ENCODE measurements at regions not wholly inside any gene's neighbourhood (a gene's known extent, or its start where the extent isn't known, plus 50 kb on each side); places are given as distances from the start of the nearest gene placed in this dataset.
"Not testable (repeated sequence)": the region's sequence is repeated elsewhere in the genome, so short reads cannot be mapped to it uniquely, and the experiment has no call there.

DNA sequence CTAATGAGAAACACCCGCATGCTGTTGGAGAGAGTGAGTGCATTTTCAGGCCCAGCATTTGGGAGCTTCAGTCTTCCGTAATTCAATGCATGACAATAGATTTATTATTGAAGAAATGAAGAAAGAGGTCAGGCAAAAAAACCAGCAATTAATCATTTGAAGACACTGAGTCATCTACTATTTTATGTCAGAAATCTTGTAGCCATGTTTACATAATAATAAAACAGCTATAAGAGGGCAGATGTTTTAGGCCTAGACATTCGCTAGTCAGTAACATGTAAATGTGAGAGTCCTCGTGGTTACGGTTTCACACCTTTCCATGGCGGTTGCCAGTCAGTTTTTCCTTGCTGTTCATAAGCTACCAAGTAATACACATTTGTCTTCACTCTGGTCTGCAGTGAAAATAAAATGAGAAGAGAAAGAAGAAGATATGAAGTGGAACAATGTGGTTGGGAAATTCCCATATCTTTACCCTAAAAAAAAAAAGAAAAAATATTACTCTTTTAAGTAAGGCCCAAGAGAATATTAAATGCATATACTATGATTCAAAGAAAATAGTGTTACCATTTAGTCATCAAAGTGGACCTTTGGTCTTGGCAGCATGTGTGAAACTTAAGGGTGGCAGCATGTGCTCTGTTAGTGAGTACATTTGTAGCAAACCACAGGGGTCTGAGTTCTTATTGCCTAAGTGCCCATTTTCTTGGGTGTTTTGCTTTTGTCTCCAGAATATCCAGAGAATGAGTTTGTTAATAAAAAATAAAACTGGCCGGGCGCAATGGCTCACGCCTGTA, 140.5 kb upstream of the TBL1XR1 start (continued):
- TF ChIP-seq, protein P1, sequence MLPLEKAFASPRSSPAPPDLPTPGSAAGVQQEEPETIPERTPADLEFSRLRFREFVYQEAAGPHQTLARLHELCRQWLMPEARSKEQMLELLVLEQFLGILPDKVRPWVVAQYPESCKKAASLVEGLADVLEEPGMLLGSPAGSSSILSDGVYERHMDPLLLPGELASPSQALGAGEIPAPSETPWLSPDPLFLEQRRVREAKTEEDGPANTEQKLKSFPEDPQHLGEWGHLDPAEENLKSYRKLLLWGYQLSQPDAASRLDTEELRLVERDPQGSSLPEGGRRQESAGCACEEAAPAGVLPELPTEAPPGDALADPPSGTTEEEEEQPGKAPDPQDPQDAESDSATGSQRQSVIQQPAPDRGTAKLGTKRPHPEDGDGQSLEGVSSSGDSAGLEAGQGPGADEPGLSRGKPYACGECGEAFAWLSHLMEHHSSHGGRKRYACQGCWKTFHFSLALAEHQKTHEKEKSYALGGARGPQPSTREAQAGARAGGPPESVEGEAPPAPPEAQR (CRISPR knock-in tag; IDR thresholded peaks at IDR 0.05): no peak
- TF ChIP-seq GTF2I (CRISPR knock-in tag; conservative IDR thresholded peaks at IDR 0.05): no peak
- TF ChIP-seq, protein P2, sequence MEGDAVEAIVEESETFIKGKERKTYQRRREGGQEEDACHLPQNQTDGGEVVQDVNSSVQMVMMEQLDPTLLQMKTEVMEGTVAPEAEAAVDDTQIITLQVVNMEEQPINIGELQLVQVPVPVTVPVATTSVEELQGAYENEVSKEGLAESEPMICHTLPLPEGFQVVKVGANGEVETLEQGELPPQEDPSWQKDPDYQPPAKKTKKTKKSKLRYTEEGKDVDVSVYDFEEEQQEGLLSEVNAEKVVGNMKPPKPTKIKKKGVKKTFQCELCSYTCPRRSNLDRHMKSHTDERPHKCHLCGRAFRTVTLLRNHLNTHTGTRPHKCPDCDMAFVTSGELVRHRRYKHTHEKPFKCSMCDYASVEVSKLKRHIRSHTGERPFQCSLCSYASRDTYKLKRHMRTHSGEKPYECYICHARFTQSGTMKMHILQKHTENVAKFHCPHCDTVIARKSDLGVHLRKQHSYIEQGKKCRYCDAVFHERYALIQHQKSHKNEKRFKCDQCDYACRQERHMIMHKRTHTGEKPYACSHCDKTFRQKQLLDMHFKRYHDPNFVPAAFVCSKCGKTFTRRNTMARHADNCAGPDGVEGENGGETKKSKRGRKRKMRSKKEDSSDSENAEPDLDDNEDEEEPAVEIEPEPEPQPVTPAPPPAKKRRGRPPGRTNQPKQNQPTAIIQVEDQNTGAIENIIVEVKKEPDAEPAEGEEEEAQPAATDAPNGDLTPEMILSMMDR (IDR thresholded peaks at IDR 0.05): no peak
- TF ChIP-seq, protein P3, sequence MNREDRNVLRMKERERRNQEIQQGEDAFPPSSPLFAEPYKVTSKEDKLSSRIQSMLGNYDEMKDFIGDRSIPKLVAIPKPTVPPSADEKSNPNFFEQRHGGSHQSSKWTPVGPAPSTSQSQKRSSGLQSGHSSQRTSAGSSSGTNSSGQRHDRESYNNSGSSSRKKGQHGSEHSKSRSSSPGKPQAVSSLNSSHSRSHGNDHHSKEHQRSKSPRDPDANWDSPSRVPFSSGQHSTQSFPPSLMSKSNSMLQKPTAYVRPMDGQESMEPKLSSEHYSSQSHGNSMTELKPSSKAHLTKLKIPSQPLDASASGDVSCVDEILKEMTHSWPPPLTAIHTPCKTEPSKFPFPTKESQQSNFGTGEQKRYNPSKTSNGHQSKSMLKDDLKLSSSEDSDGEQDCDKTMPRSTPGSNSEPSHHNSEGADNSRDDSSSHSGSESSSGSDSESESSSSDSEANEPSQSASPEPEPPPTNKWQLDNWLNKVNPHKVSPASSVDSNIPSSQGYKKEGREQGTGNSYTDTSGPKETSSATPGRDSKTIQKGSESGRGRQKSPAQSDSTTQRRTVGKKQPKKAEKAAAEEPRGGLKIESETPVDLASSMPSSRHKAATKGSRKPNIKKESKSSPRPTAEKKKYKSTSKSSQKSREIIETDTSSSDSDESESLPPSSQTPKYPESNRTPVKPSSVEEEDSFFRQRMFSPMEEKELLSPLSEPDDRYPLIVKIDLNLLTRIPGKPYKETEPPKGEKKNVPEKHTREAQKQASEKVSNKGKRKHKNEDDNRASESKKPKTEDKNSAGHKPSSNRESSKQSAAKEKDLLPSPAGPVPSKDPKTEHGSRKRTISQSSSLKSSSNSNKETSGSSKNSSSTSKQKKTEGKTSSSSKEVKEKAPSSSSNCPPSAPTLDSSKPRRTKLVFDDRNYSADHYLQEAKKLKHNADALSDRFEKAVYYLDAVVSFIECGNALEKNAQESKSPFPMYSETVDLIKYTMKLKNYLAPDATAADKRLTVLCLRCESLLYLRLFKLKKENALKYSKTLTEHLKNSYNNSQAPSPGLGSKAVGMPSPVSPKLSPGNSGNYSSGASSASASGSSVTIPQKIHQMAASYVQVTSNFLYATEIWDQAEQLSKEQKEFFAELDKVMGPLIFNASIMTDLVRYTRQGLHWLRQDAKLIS (CRISPR knock-in tag; IDR thresholded peaks at IDR 0.05; ENCODE audit: borderline replicate concordance): no peak
- TF ChIP-seq CBFB (CRISPR knock-in tag; IDR thresholded peaks at IDR 0.05; ENCODE audit: low read depth): no peak

DNA sequence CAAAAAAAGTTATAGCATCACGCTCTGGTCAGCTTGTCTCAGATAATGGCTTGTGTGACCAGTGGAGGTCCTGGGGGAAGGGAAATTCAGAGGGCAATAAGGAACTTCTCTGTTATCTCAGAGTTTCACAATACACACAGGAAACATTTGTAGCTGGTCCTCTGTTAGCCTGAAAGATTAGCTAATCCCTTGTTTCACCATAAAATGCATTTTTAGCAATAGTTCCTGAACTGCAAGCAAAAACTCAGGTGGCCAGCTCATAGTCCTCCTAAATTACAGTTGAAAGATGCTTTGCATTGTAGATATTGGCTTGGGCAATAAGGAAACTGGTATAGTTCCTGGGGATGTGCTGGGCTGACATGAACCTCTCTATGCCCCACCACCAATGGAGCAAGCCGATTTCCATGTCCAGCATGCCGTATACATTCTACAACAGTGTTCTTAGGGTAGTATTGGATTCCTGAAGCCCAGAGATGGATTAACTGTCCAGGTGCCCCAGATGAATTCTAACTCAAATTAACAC, 141.5 kb upstream of the TBL1XR1 start:
- CTCF ChIA-PET: no interaction called here
- Mint-ChIP-seq H3K4me3 (no peak overlapping the region), H3K27ac (no peak overlapping the region), H3K4me1 (no peaks in the 10 kb centered on the region), H3K36me3 (no peaks in the 10 kb centered on the region), H3K27me3 (ENCODE audit: low read depth) (peaks cover 38% of the 10 kb centered on the region), H3K9me3 (no peaks in the 10 kb centered on the region)
- no peak for ATAC-seq
- TF ChIP-seq SMAD3 (CRISPR knock-in tag; IDR thresholded peaks at IDR 0.05; ENCODE audit: borderline replicate concordance) (no peak), GABPB1 (CRISPR knock-in tag; IDR thresholded peaks at IDR 0.05) (peak; percentile 52; the same call in 1 of the 2 replicates), OVOL2 (CRISPR knock-in tag; IDR thresholded peaks at IDR 0.05; ENCODE audit: borderline replicate concordance) (no peak), ZNF423 (CRISPR knock-in tag; IDR thresholded peaks at IDR 0.05) (no peak)
- TF ChIP-seq, protein P4, sequence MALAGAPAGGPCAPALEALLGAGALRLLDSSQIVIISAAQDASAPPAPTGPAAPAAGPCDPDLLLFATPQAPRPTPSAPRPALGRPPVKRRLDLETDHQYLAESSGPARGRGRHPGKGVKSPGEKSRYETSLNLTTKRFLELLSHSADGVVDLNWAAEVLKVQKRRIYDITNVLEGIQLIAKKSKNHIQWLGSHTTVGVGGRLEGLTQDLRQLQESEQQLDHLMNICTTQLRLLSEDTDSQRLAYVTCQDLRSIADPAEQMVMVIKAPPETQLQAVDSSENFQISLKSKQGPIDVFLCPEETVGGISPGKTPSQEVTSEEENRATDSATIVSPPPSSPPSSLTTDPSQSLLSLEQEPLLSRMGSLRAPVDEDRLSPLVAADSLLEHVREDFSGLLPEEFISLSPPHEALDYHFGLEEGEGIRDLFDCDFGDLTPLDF (CRISPR knock-in tag; IDR thresholded peaks at IDR 0.05): no peak
- POLR2A ChIA-PET: no interaction called here
- no peak for DNase-seq (ENCODE audit: low spot score)

DNA sequence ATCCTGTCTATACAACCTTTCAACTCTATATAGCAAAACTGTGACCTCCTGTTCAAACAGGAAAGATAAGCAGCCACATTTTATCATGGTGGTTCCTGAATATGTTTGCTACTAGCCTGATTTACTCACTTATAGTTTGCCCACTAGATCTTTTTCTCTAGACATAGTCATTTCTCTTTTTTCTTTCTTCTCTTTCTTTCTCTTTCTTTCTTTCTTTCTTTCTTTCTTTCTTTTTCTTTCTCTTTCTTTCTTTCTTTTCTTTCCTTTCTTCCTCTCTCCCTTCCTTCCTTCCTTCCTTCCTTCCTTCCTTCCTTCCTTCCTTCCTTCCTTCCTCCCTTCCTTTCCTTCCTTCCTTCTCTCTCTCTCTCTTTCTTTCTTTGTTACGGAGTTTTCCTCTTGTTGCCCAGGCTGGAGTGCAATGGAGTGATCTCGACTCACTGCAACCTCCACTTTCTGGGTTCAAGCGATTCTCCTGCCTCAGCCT, 142.0 kb upstream of the TBL1XR1 start:
- peaks cover 44% of the 10 kb centered on the region for H3K27me3 Mint-ChIP-seq (ENCODE audit: low read depth)
- DNase-seq (ENCODE audit: low spot score); POLR2A ChIA-PET; H3K4me1 Mint-ChIP-seq; H3K36me3 Mint-ChIP-seq; ATAC-seq; CTCF ChIA-PET; H3K4me3 Mint-ChIP-seq; H3K9me3 Mint-ChIP-seq; H3K27ac Mint-ChIP-seq: not testable (repeated sequence)
